HG02943 (cell line): ENCODE measurements at regions not wholly inside any gene's neighbourhood (a gene's known extent, or its start where the extent isn't known, plus 50 kb on each side); places are given as distances from the start of the nearest gene placed in this dataset.
A peak's percentile ranks its signal among the peaks of the same experiment; 100 is the strongest.
"Not testable (repeated sequence)": the region's sequence is repeated elsewhere in the genome, so short reads cannot be mapped to it uniquely, and the experiment has no call there.

Experiments
- ATAC-seq: cut with Tn5 transposase; IDR thresholded peaks from one replicate; pipeline ENCODE4 v1.9.1; 2021; ENCODE audit warnings: mild to moderate bottlenecking, low read depth, moderate library complexity; ENCODE audit not compliant: unreplicated experiment

GRCh38 chr12:28059668-28060067, 87.1 kb upstream of the PTHLH start:
- ATAC-seq: no peak

- ATAC-seq: no peak
Observed at GRCh38 chr12:28060871-28061270, 88.3 kb upstream of the PTHLH start.

- ATAC-seq: no peak
Observed at GRCh38 chr12:28063355-28063880, 90.9 kb upstream of the PTHLH start.

- ATAC-seq: no peak
Observed at GRCh38 chr12:28065374-28065773, 92.8 kb upstream of the PTHLH start.

- ATAC-seq: no peak
Observed at GRCh38 chr12:28065889-28066630, 93.5 kb upstream of the PTHLH start.

- no peak for ATAC-seq
Observed at GRCh38 chr12:28066879-28067278, 94.3 kb upstream of the PTHLH start.

- ATAC-seq: no peak
Observed at GRCh38 chr12:28068467-28068866, 95.9 kb upstream of the PTHLH start.

- ATAC-seq: no peak
Observed at GRCh38 chr12:28079539-28079938, 107.0 kb upstream of the PTHLH start.

- ATAC-seq: no peak
Observed at GRCh38 chr12:28082096-28082495, 108.2 kb upstream of the CCDC91 start.

- ATAC-seq: no peak
Observed at GRCh38 chr12:28083840-28084678, 106.2 kb upstream of the CCDC91 start.

- ATAC-seq: peak; percentile 62
Observed at GRCh38 chr12:28086521-28087155, 103.6 kb upstream of the CCDC91 start.

- ATAC-seq: no peak
Observed at GRCh38 chr12:28088566-28089272, 101.5 kb upstream of the CCDC91 start.

- no peak for ATAC-seq
Observed at GRCh38 chr12:28089338-28089737, 100.9 kb upstream of the CCDC91 start.

GRCh38 chr12:28090835-28091234, 99.4 kb upstream of the CCDC91 start:
- no peak for ATAC-seq

GRCh38 chr12:28092396-28092795, 97.9 kb upstream of the CCDC91 start:
- ATAC-seq: no peak

- ATAC-seq: no peak
Observed at GRCh38 chr12:28096649-28097048, 93.6 kb upstream of the CCDC91 start.

- no peak for ATAC-seq
Observed at GRCh38 chr12:28097221-28097620, 93.0 kb upstream of the CCDC91 start.

- not testable (repeated sequence) for ATAC-seq
Observed at GRCh38 chr12:28099245-28099644, 91.0 kb upstream of the CCDC91 start.

GRCh38 chr12:28099871-28100270, 90.4 kb upstream of the CCDC91 start:
- no peak for ATAC-seq

- ATAC-seq: no peak
Observed at GRCh38 chr12:28100717-28101116, 89.5 kb upstream of the CCDC91 start.
